SK-N-SH (cell line): ENCODE measurements at regions not wholly inside any gene's neighbourhood (a gene's known extent, or its start where the extent isn't known, plus 50 kb on each side); places are given as distances from the start of the nearest gene placed in this dataset.

ENCODE experiments used
- CTCF ChIA-PET: fragments of 300-600, 350-600 bp; formaldehyde crosslinking; extraction: SDS; loops from one replicate; lab custom pipeline; 2021; lab: Yijun Ruan, JAX
- POLR2A ChIA-PET: fragments of 350-600 bp; sonication (Branson Sonifier 250); formaldehyde crosslinking; extraction: SDS; loops from one replicate; lab custom pipeline; 2020; ENCODE audit warnings: antibody characterized with exemption, inconsistent platforms; lab: Yijun Ruan, JAX
- DNase-seq: peaks from one replicate; pipeline ENCODE4 v3.0.0; 2012
- H2AFZ ChIP-seq: fragments of 200-600 bp; sonication (generic); 2 replicates; pipeline ENCODE4 v1.8.1; 2016; ENCODE audit warnings: antibody characterized with exemption, mild to moderate bottlenecking, low read depth
- H3F3A ChIP-seq: fragments of 200-600 bp; sonication (generic); replicated peaks from 2 replicates; pipeline ENCODE3; 2016; ENCODE audit warnings: antibody characterized with exemption, mild to moderate bottlenecking; ENCODE audit not compliant: insufficient read depth
- H3K27ac ChIP-seq, 2 experiments: fragments of 200-500 bp in 1 of 2; fragments of 200-600 bp in 1 of 2; sonication (Bioruptor generic) in 1 of 2; sonication (generic), shearing (Covaris generic) in 1 of 2; 2 replicates each; pipeline versions ENCODE4 v1.5.1 to v1.6.1; 2014 to 2016; ENCODE audit warnings: low read depth in 2 of 2, inconsistent platforms in 1 of 2, low read length in 1 of 2, mild to moderate bottlenecking in 1 of 2, mixed read lengths in 1 of 2
- H3K27me3 ChIP-seq: fragments of 200-600 bp; sonication (generic), shearing (Covaris generic); 2 replicates; pipeline ENCODE4 v1.6.1; 2016; ENCODE audit warnings: mixed run types; ENCODE audit not compliant: insufficient read depth
- H3K36me3 ChIP-seq, 2 experiments: fragments of 200-500 bp in 1 of 2; fragments of 200-600 bp in 1 of 2; sonication (Bioruptor generic) in 1 of 2; sonication (generic) in 1 of 2; replicated peaks in 1 of 2; 2 replicates each; pipeline versions ENCODE3 to v1.5.1; 2014 to 2016; ENCODE audit warnings: low read length in 1 of 2, mild to moderate bottlenecking in 1 of 2; ENCODE audit not compliant: insufficient read depth in 2 of 2, control insufficient read depth in 1 of 2
- H3K4me1 ChIP-seq, 2 experiments: fragments of 200-500 bp in 1 of 2; fragments of 200-600 bp in 1 of 2; sonication (Bioruptor generic) in 1 of 2; sonication (generic), shearing (Covaris generic) in 1 of 2; 2 replicates each; pipeline versions ENCODE4 v1.5.1 to v1.6.1; 2014 to 2016; ENCODE audit warnings: low read depth in 1 of 2, low read length in 1 of 2, mixed run types in 1 of 2; ENCODE audit not compliant: insufficient read depth in 2 of 2, control insufficient read depth in 1 of 2
- H3K4me2 ChIP-seq: fragments of 200-600 bp; sonication (generic), shearing (Covaris generic); 2 replicates; pipeline ENCODE4 v1.6.1; 2017; ENCODE audit warnings: mixed run types
- H3K4me3 ChIP-seq, 2 experiments: fragments of 200-500 bp in 1 of 2; fragments of 200-600 bp in 1 of 2; sonication (Bioruptor generic) in 1 of 2; sonication (generic), shearing (Covaris generic) in 1 of 2; 2 replicates each; pipeline versions ENCODE4 v1.5.1 to v1.8.1; 2014 to 2016; ENCODE audit warnings: low read depth in 2 of 2, inconsistent platforms in 1 of 2, low read length in 1 of 2, mild to moderate bottlenecking in 1 of 2, mixed read lengths in 1 of 2, moderate library complexity in 1 of 2
- H3K79me2 ChIP-seq: fragments of 200-600 bp; sonication (generic); 2 replicates; pipeline ENCODE4 v1.8.1; 2017; ENCODE audit warnings: mild to moderate bottlenecking; ENCODE audit not compliant: insufficient read depth
- H3K9ac ChIP-seq: fragments of 200-600 bp; sonication (generic); 2 replicates; pipeline ENCODE4 v1.6.1; 2017; ENCODE audit warnings: mixed run types
- H3K9me2 ChIP-seq: fragments of 200-600 bp; sonication (generic); 2 replicates; pipeline ENCODE4 v1.6.1; 2017; ENCODE audit warnings: mixed run types
- H3K9me3 ChIP-seq: fragments of 200-600 bp; sonication (generic); 2 replicates; pipeline ENCODE4 v1.6.1; 2017; ENCODE audit warnings: mixed run types, mild to moderate bottlenecking, moderate library complexity
- H4K20me1 ChIP-seq: fragments of 200-600 bp; sonication (generic); 2 replicates; pipeline ENCODE4 v1.6.1; 2017; ENCODE audit warnings: mild to moderate bottlenecking, mixed run types; ENCODE audit not compliant: insufficient read depth
- CTCF ChIP-seq: fragments of 200-600 bp; sonication (generic); IDR thresholded peaks from 2 replicates; pipeline ENCODE4 v1.6.1; 2017; ENCODE audit warnings: antibody characterized with exemption, mild to moderate bottlenecking, moderate library complexity
- FOSL2 ChIP-seq: IDR thresholded peaks from 2 replicates; pipeline ENCODE4 v1.4.0; 2012; ENCODE audit warnings: low read depth, mild to moderate bottlenecking, moderate library complexity, borderline replicate concordance
- FOXJ3 ChIP-seq: sonication (generic); formaldehyde crosslinking; IDR thresholded peaks from 2 replicates; pipeline ENCODE4 v1.5.1; 2020; ENCODE audit warnings: mild to moderate bottlenecking, missing genetic modification reagents
- GABPA ChIP-seq: IDR thresholded peaks from 2 replicates; pipeline ENCODE4 v1.4.0; 2012; ENCODE audit warnings: low read depth, mild to moderate bottlenecking
- JUND ChIP-seq: IDR thresholded peaks from 2 replicates; pipeline ENCODE4 v1.4.0; 2012
- RXRA ChIP-seq: IDR thresholded peaks from 2 replicates; pipeline ENCODE4 v1.4.0; 2012; ENCODE audit warnings: low read depth, mild to moderate bottlenecking, borderline replicate concordance
- SMC3 ChIP-seq: IDR thresholded peaks from 2 replicates; pipeline ENCODE4 v1.6.1; 2012; ENCODE audit warnings: low read depth, low read length, improper control_type of control experiment
- YY1 ChIP-seq: IDR thresholded peaks from 2 replicates; pipeline ENCODE4 v1.4.0; 2012; ENCODE audit warnings: low read depth, mild to moderate bottlenecking
- WGBS: methylation state at CpG from one replicate; pipeline ENCODE4 v1.1.6; 2017; ENCODE audit warnings: low lambda C conversion rate; 5-methylcytosine and 5-hydroxymethylcytosine counted together
- TF ChIP-seq, protein P1 (sequence below): IDR thresholded peaks from 2 replicates; pipeline ENCODE4; 2012
- TF ChIP-seq, protein P2 (sequence below): fragments of 150-350 bp; IDR thresholded peaks from 2 replicates; pipeline ENCODE4 v1.6.1; 2017; ENCODE audit warnings: antibody characterized with exemption, low read length, low read depth, borderline replicate concordance
- TF ChIP-seq, protein P3 (sequence below): IDR thresholded peaks from 2 replicates; pipeline ENCODE4 v1.6.1; 2012; ENCODE audit warnings: mild to moderate bottlenecking, low read depth, low read length, moderate library complexity
- TF ChIP-seq, protein P4 (sequence below): fragments of 150-350 bp; IDR thresholded peaks from 2 replicates; pipeline ENCODE4 v1.6.1; 2016; ENCODE audit warnings: mild to moderate bottlenecking, low read depth, low read length

GRCh38 chr18:72154926-72155325 is 389.2 kb downstream of the CBLN2 start:
- CTCF ChIA-PET, result no interaction called here

DNA sequence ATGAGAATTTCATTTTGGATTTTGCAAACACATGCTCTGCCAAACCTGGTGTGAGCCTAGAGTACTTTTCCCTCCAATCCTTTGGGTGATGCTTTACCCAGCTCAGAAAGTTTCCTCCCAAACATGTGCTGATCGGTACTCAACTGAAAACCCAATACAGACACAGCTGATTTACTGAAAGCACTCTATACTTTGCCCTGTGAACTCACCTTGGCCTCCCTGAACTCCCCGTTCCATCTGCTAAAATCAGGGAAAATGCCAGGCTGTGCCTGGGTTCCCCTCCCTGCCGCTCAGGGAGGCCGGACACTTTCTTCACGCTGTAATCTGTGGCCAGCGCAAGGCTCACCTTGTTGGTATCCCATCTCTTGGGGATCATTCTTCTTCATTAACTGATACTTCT is 391.2 kb downstream of the CBLN2 start:
- H3K27ac ChIP-seq, result no peak overlapping the region
- 79% methylated on average over 6 of the region's 6 CpGs for WGBS
- H3F3A ChIP-seq, result no peaks in the 10 kb centered on the region
- H3K9me3 ChIP-seq, result no peaks in the 10 kb centered on the region
- H3K79me2 ChIP-seq, result no peaks in the 10 kb centered on the region
- H2AFZ ChIP-seq, result no peak overlapping the region
- ChIA-PET POLR2A (no interaction called here), CTCF (no interaction called here)
- TF ChIP-seq GABPA, result no peak
- TF ChIP-seq FOXJ3, result no peak
- TF ChIP-seq FOSL2, result no peak
- TF ChIP-seq, protein P1, sequence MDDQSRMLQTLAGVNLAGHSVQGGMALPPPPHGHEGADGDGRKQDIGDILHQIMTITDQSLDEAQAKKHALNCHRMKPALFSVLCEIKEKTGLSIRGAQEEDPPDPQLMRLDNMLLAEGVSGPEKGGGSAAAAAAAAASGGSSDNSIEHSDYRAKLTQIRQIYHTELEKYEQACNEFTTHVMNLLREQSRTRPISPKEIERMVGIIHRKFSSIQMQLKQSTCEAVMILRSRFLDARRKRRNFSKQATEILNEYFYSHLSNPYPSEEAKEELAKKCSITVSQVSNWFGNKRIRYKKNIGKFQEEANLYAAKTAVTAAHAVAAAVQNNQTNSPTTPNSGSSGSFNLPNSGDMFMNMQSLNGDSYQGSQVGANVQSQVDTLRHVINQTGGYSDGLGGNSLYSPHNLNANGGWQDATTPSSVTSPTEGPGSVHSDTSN, result no peak
- TF ChIP-seq CTCF, result no peak
- no peak for TF ChIP-seq RXRA
- H4K20me1 ChIP-seq, result no peaks in the 10 kb centered on the region
- H3K4me2 ChIP-seq, result no peak overlapping the region
- no peaks in the 10 kb centered on the region for H3K9me2 ChIP-seq
- no peaks in the 10 kb centered on the region for H3K27me3 ChIP-seq
- no peak overlapping the region for H3K9ac ChIP-seq
- no peak for DNase-seq
- no peaks in the 10 kb centered on the region for H3K36me3 ChIP-seq
- H3K4me3 ChIP-seq, result no peak overlapping the region
- H3K4me1 ChIP-seq, result no peaks in the 10 kb centered on the region

More at GRCh38 chr18:72154926-72155325, 389.2 kb downstream of the CBLN2 start:
- Histone ChIP-seq H3F3A (no peaks in the 10 kb centered on the region), H3K27ac (no peak overlapping the region), H3K27me3 (no peaks in the 10 kb centered on the region), H3K4me1 (no peaks in the 10 kb centered on the region), H3K4me2 (no peak overlapping the region)
- WGBS, result 48% methylated on average over 2 of the region's 2 CpGs
- no peak for TF ChIP-seq JUND
- TF ChIP-seq YY1, result no peak
- TF ChIP-seq, protein P2, sequence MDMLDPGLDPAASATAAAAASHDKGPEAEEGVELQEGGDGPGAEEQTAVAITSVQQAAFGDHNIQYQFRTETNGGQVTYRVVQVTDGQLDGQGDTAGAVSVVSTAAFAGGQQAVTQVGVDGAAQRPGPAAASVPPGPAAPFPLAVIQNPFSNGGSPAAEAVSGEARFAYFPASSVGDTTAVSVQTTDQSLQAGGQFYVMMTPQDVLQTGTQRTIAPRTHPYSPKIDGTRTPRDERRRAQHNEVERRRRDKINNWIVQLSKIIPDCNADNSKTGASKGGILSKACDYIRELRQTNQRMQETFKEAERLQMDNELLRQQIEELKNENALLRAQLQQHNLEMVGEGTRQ, result no peak
- TF ChIP-seq SMC3, result no peak
- TF ChIP-seq, protein P3, sequence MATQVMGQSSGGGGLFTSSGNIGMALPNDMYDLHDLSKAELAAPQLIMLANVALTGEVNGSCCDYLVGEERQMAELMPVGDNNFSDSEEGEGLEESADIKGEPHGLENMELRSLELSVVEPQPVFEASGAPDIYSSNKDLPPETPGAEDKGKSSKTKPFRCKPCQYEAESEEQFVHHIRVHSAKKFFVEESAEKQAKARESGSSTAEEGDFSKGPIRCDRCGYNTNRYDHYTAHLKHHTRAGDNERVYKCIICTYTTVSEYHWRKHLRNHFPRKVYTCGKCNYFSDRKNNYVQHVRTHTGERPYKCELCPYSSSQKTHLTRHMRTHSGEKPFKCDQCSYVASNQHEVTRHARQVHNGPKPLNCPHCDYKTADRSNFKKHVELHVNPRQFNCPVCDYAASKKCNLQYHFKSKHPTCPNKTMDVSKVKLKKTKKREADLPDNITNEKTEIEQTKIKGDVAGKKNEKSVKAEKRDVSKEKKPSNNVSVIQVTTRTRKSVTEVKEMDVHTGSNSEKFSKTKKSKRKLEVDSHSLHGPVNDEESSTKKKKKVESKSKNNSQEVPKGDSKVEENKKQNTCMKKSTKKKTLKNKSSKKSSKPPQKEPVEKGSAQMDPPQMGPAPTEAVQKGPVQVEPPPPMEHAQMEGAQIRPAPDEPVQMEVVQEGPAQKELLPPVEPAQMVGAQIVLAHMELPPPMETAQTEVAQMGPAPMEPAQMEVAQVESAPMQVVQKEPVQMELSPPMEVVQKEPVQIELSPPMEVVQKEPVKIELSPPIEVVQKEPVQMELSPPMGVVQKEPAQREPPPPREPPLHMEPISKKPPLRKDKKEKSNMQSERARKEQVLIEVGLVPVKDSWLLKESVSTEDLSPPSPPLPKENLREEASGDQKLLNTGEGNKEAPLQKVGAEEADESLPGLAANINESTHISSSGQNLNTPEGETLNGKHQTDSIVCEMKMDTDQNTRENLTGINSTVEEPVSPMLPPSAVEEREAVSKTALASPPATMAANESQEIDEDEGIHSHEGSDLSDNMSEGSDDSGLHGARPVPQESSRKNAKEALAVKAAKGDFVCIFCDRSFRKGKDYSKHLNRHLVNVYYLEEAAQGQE, result no peak
- TF ChIP-seq, protein P4, sequence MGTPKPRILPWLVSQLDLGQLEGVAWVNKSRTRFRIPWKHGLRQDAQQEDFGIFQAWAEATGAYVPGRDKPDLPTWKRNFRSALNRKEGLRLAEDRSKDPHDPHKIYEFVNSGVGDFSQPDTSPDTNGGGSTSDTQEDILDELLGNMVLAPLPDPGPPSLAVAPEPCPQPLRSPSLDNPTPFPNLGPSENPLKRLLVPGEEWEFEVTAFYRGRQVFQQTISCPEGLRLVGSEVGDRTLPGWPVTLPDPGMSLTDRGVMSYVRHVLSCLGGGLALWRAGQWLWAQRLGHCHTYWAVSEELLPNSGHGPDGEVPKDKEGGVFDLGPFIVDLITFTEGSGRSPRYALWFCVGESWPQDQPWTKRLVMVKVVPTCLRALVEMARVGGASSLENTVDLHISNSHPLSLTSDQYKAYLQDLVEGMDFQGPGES, result no peak
- TF ChIP-seq, all 33 proteins: peak for 0
- Histone ChIP-seq H3K36me3 (no peaks in the 10 kb centered on the region), H3K9me2 (no peaks in the 10 kb centered on the region), H3K79me2 (no peaks in the 10 kb centered on the region), H4K20me1 (no peaks in the 10 kb centered on the region), H3K4me3 (no peak overlapping the region), H3K9me3 (no peaks in the 10 kb centered on the region), H2AFZ (no peak overlapping the region), H3K9ac (no peak overlapping the region)
- POLR2A ChIA-PET, result no interaction called here
- no peak for DNase-seq
